ENCODE measurements at regions not wholly inside any gene's neighbourhood (a gene's known extent, or its start where the extent isn't known, plus 50 kb on each side); places are given as distances from the start of the nearest gene placed in this dataset.

GRCh38 chr2:150228936-150229335, 258.5 kb downstream of the RND3 start:
- TF ChIP-seq CTCF (conservative IDR thresholded peaks at IDR 0.05), result no peak
- TF ChIP-seq EZH2 (IDR thresholded peaks at IDR 0.05; ENCODE audit: low read depth), result no peak

All from PC-9 (cell line).